Hepatocyte (in vitro differentiated cells): ENCODE measurements at regions not wholly inside any gene's neighbourhood (a gene's known extent, or its start where the extent isn't known, plus 50 kb on each side); places are given as distances from the start of the nearest gene placed in this dataset.

Experiments
- EZH2phosphoT487 ChIP-seq: fragments of 200-600 bp; sonication (generic); IDR thresholded peaks from one replicate; pipeline ENCODE4 v1.6.1; 2018; ENCODE audit warnings: antibody characterized with exemption, mild to moderate bottlenecking, low read depth, moderate library complexity; ENCODE audit not compliant: unreplicated experiment, severe bottlenecking
- TF ChIP-seq, protein P1 (sequence below): fragments of 200-600 bp; sonication (generic); IDR thresholded peaks from 2 replicates; pipeline ENCODE4 v1.5.1; 2016; ENCODE audit warnings: antibody characterized with exemption, mild to moderate bottlenecking; ENCODE audit not compliant: poor library complexity

DNA sequence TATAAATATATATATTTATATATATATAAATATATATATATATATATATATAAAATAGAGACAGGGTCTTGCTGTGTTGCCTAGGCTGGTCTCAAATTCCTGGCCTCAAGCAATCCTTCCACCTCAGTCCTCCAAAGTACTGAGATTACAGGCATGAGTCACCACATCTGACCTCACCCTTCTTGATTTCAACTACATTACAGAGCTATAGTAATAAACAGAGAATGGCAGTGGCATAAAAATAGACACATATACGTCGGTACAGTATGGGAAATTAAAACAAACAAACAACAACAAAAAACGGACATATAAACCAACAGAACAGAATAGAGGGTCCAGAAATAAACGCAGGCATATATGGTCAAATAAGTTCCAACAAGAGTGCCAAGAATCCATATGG lies 77.6 kb upstream of the PPP1R3A start:
- no peak for TF ChIP-seq EZH2phosphoT487
- TF ChIP-seq, protein P1, sequence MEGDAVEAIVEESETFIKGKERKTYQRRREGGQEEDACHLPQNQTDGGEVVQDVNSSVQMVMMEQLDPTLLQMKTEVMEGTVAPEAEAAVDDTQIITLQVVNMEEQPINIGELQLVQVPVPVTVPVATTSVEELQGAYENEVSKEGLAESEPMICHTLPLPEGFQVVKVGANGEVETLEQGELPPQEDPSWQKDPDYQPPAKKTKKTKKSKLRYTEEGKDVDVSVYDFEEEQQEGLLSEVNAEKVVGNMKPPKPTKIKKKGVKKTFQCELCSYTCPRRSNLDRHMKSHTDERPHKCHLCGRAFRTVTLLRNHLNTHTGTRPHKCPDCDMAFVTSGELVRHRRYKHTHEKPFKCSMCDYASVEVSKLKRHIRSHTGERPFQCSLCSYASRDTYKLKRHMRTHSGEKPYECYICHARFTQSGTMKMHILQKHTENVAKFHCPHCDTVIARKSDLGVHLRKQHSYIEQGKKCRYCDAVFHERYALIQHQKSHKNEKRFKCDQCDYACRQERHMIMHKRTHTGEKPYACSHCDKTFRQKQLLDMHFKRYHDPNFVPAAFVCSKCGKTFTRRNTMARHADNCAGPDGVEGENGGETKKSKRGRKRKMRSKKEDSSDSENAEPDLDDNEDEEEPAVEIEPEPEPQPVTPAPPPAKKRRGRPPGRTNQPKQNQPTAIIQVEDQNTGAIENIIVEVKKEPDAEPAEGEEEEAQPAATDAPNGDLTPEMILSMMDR, result no peak
